GM18499 (cell line): ENCODE measurements at regions not wholly inside any gene's neighbourhood (a gene's known extent, or its start where the extent isn't known, plus 50 kb on each side); places are given as distances from the start of the nearest gene placed in this dataset.
"Not testable (repeated sequence)": the region's sequence is repeated elsewhere in the genome, so short reads cannot be mapped to it uniquely, and the experiment has no call there.

Source experiments
- ATAC-seq: cut with Tn5 transposase; IDR thresholded peaks from one replicate; pipeline ENCODE4 v1.9.1; 2021; ENCODE audit warnings: moderate number of reproducible peaks; ENCODE audit not compliant: insufficient read depth, unreplicated experiment

GRCh38 chr6:84865372-84865771 is 101.0 kb upstream of the TBX18 start:
- ATAC-seq = not testable (repeated sequence)

- no peak for ATAC-seq
These were observed 98.4 kb upstream of the TBX18 start for GRCh38 chr6:84862843-84863242.

- no peak for ATAC-seq
These were observed 96.5 kb upstream of the TBX18 start for GRCh38 chr6:84860920-84861319.

- no peak for ATAC-seq
These were observed 96.1 kb upstream of the TBX18 start for GRCh38 chr6:84860509-84860908.

GRCh38 chr6:84854811-84855400 is 90.5 kb upstream of the TBX18 start:
- no peak for ATAC-seq

- ATAC-seq = no peak
These were observed 89.5 kb upstream of the TBX18 start for GRCh38 chr6:84853901-84854300.

- ATAC-seq = no peak
These were observed 84.6 kb upstream of the TBX18 start for GRCh38 chr6:84848960-84849359.

GRCh38 chr6:84847390-84848160 is 83.2 kb upstream of the TBX18 start:
- no peak for ATAC-seq

- no peak for ATAC-seq
These were observed 78.2 kb upstream of the TBX18 start for GRCh38 chr6:84842525-84843166.

GRCh38 chr6:84837068-84837866 is 72.9 kb upstream of the TBX18 start:
- not testable (repeated sequence) for ATAC-seq

- ATAC-seq = no peak
These were observed 72.0 kb upstream of the TBX18 start for GRCh38 chr6:84836366-84836765.

- ATAC-seq = no peak
These were observed 70.9 kb upstream of the TBX18 start for GRCh38 chr6:84835340-84835739.

- ATAC-seq = not testable (repeated sequence)
These were observed 67.5 kb upstream of the TBX18 start for GRCh38 chr6:84831924-84832323.

- ATAC-seq = no peak
These were observed 61.1 kb upstream of the TBX18 start for GRCh38 chr6:84825461-84825860.

- not testable (repeated sequence) for ATAC-seq
These were observed 56.9 kb upstream of the TBX18 start for GRCh38 chr6:84821314-84821713.

GRCh38 chr6:84816741-84817140 is 52.3 kb upstream of the TBX18 start:
- ATAC-seq = no peak

GRCh38 chr6:84815896-84816735 is 51.7 kb upstream of the TBX18 start:
- no peak for ATAC-seq
